ENCODE measurements at regions not wholly inside any gene's neighbourhood (a gene's known extent, or its start where the extent isn't known, plus 50 kb on each side); places are given as distances from the start of the nearest gene placed in this dataset.

DNA sequence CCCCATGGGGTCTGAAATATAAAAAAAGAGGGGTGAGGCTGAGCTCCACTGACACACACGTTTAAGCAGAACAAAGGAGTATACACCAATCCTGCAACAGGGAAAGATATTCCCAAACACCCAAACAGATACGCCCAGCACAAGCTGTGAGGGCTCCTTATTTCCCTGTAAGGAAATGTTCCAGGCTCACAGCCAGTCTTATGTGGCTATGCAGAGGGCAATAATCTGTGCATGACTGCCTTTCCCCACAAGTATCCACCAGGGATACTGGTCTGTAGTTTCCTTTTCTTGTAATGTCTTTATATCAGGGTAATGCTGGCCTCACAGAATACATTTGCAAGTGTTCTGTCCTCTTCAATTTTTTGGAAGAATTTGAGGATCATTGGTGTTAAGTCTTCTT, 141.7 kb upstream of the DAAM1 start (continued):
- TF ChIP-seq ATF3 (IDR thresholded peaks at IDR 0.05) = no peak
- no peak for TF ChIP-seq JUND (IDR thresholded peaks at IDR 0.05)
- no peak for TF ChIP-seq ZFX (IDR thresholded peaks at IDR 0.05)
- TF ChIP-seq ELF1 (IDR thresholded peaks at IDR 0.05; ENCODE audit: borderline replicate concordance, low read depth) = no peak

DNA sequence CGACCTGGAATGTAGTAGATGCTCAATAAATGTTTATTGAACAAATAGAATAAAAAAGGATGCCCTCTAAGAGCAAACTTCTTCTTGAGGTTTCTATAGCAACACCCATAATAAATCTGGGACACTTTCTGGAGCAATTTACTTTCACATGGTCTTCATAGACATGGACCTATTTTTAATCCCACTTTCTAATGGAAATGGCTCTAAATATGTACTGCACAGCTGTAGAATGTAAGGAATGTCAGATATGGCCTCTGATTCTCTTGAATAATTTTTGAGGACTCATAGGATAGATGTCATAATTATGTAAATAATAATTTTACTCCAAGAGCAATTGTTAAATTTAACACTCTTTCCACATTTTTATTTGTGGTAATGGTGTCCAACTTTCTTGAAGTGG, 133.5 kb upstream of the DAAM1 start:
- Histone ChIP-seq H3K27ac (ENCODE audit: low read depth, low read length) (no peak overlapping the region), H3K9me2 (ENCODE audit: insufficient read depth) (no peaks in the 10 kb centered on the region; the same call in 1 of the 2 replicates), H2AFZ (ENCODE audit: low read depth, low read length, poor library complexity, severe bottlenecking) (no peak overlapping the region), H3K36me3 (ENCODE audit: control insufficient read depth in 1 of 2, insufficient read depth in 2 of 2, low read length in 2 of 2) (no peaks in the 10 kb centered on the region), H3K4me1 (ENCODE audit: control insufficient read depth in 1 of 2, insufficient read depth in 2 of 2, low read length in 2 of 2) (no peaks in the 10 kb centered on the region), H3K4me3 (replicated peaks in 1 of 2; ENCODE audit: low read depth in 1 of 2, low read length in 2 of 2) (no peak overlapping the region), H3K9ac (ENCODE audit: low read length) (no peak overlapping the region), H3K27me3 (ENCODE audit: insufficient read depth, low read length) (no peaks in the 10 kb centered on the region), H3K4me2 (ENCODE audit: low read length) (no peak overlapping the region), H3K9me3 (ENCODE audit: control insufficient read depth in 1 of 2, insufficient read depth in 1 of 2, low read depth in 1 of 2, low read length in 2 of 2) (no peaks in the 10 kb centered on the region), H4K20me1 (ENCODE audit: insufficient read depth) (no peaks in the 10 kb centered on the region), H3K79me2 (ENCODE audit: insufficient read depth, low read length) (no peaks in the 10 kb centered on the region)
- no peak for ATAC-seq
- ChIA-PET POLR2A (no interaction called here), CTCF (interaction anchor here (0.9 to 1.3 kb wide), 7 partner anchors 30 to 947 kb away, joined by 3 to 16 read pairs (median 4); partner anchors contain the start of genes KIAA0586 and TIMM9), RAD21 (ENCODE audit: low non-redundant PET in 1 of 2, low total read pairs in 2 of 2, uncharacterized antibody in 2 of 2, unreplicated experiment in 2 of 2) (interaction anchor here in 1 of 2 experiments (1.0 kb wide), 1 partner anchor 554 kb away, joined by 5 read pairs; no protein-coding TSS in a partner anchor)
- BruUV-seq (replicated peaks) = no TSS peak
- DNase-seq (ENCODE audit: low read depth, low spot score) = no peak
- intact Hi-C loops (cut with micrococcal nuclease) = loop anchor here (1.0 to 2.0 kb wide), 2 partner anchors 26 to 554 kb away; no protein-coding TSS in a partner anchor
- TF ChIP-seq, protein P1, sequence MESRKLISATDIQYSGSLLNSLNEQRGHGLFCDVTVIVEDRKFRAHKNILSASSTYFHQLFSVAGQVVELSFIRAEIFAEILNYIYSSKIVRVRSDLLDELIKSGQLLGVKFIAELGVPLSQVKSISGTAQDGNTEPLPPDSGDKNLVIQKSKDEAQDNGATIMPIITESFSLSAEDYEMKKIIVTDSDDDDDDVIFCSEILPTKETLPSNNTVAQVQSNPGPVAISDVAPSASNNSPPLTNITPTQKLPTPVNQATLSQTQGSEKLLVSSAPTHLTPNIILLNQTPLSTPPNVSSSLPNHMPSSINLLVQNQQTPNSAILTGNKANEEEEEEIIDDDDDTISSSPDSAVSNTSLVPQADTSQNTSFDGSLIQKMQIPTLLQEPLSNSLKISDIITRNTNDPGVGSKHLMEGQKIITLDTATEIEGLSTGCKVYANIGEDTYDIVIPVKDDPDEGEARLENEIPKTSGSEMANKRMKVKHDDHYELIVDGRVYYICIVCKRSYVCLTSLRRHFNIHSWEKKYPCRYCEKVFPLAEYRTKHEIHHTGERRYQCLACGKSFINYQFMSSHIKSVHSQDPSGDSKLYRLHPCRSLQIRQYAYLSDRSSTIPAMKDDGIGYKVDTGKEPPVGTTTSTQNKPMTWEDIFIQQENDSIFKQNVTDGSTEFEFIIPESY (IDR thresholded peaks at IDR 0.05; ENCODE audit: extremely low read depth, insufficient replicate concordance, low read length) = no peak
- TF ChIP-seq POLR2AphosphoS5 (IDR thresholded peaks at IDR 0.05; ENCODE audit: low read depth, low read length) (no peak), REST (IDR thresholded peaks at IDR 0.05; ENCODE audit: low read depth) (no peak)
